Limb (tissue), 2 donors: ENCODE measurements at regions not wholly inside any gene's neighbourhood (a gene's known extent, or its start where the extent isn't known, plus 50 kb on each side); places are given as distances from the start of the nearest gene placed in this dataset.

Experiments used
- DNase-seq, 2 donors: peaks; one replicate each; pipeline ENCODE4 v3.0.0-alpha.2; 2016; ENCODE audit errors: extremely low spot score in 2 of 2

- no peak for DNase-seq
Observed at GRCh38 chr12:60997869-60998378, 1262.3 kb upstream of the USP15 start.

DNA sequence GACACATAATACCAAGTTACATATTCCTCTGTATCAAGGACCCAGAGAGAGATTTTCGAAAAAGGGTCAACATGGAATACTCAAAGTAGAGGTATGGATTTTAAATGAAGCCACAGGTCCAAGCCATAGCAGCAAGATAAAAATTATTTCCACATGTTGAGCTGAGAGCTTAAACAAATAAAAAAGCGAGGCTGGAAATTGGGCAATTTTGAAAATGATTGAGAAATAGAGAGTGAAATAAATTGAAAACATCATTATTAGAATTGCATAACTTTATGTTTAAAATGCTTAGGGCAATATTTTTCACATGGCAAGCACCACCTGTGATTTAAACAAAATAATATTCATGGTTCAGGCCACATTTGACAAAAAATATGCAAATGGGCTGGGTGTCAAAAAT is 1251.0 kb upstream of the USP15 start:
- no peak for DNase-seq

- DNase-seq: no peak
Observed at GRCh38 chr12:61011767-61012423, 1248.3 kb upstream of the USP15 start.

- DNase-seq: no peak
Observed at GRCh38 chr12:61018571-61018970, 1241.6 kb upstream of the USP15 start.

DNA sequence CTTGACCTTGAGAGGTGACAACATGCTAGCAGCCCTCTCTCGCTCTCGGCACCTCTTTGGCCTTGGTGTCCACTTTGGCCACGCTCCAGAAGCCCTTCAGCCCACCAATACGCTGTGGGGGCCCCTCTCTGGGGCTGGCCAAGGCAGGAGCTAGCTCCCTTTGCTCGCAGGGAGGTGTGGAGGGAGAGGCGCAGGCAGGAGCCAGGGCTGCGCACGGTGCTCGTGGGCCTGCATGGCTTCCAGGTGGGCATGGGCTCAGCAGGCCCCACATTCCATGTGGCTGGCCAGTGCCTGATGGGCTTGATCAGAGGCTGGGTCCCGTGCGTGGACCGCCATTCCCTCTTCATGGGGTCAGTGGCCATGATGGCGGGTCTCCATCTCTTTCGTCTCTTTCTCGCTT is 1237.0 kb upstream of the USP15 start:
- no peak for DNase-seq

DNA sequence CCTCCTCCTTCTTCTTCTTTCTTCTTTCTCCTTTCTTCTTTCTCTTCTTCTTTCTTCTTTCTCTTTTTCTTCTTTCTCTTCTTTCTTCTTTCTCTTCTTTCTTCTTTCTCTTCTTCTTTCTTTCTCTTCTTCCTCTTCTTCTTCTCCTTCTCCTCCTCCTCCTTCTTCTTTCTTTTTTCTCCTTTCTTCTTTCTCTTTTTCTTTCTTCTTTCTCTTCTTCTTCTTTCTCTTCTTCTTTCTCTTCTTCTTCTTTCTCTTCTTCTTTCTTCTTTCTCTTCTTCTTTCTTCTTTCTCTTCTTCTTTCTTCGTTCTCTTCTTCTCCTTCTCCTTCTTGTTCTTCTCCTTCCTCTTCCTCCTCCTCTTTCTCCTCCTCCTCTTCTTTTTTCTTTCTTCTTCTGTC is 1230.7 kb upstream of the USP15 start:
- no peak for DNase-seq

DNA sequence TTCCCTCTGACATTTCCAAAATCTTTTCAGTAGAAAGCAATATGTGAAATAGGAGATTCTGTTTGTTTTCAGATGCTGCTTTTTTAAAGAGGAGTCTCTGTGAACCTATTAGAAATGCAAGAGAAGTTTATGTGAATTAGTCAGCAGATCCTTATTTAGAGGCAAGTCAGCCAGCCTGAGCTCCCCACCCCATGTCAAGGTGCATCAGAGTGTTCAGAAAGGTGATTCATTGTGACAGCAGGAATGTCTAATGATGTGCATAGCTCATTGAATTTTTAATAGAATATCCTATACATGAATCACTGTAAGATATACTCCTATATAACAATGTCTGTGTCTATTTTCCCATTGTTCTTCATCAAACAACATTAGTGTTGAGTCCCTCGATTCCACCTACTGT is 1222.4 kb upstream of the USP15 start:
- DNase-seq: no peak

DNA sequence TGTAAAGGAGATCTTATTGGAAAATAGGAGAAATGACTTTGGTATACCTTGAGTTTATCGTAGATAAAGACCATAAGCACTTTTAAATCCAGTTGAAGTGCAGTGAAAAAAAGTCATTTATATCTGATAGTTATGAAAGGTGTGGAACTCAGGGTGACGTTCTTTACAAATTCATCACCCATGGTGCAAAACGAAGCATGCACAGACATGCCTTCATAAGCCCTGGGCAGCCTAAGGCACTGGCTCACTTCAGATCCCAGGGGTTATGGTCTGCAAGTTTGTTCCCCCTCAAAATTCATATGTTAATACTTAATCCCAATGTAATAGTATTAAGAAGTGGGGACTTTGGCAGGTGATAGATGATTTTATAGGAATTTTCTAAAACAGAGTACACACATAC is 1216.4 kb upstream of the USP15 start:
- DNase-seq: no peak

DNA sequence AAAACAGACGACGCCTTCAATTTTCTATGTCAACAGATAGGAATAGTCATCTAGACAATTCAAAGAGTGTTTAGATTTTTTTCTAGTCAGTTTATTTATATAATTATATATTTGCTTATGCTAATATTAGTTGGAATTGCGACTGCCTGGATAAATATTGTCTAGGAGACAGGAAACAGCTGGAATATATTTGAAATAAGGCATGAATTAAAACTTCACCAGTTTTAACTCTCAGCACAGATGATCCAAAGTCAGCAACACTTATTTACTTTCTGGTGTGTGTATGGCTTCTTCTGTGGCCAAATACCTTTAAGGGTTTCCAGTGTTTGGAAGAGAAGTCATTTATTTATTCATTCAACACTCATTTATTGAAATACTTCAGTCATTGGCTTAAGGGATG is 1215.4 kb upstream of the USP15 start:
- DNase-seq: no peak

GRCh38 chr12:61070640-61071414 is 1189.4 kb upstream of the USP15 start:
- no peak for DNase-seq

DNA sequence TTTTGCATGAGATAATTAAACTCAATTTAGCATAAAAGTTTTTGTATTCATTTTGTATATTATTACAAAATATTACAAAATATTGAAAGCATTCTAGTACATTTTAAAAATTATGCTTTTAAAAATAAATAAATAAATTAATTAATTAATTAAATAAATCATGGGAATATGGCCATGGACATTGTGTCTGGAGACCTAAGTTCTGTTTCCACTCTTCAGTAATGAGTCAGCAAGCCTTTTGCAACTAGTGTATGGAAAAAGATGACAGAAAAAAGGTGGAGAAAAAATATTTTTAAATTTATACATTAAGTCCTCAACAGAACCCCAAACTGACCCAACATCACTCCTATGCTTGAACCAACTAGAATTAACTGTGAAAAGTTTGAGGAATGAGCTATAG is 1187.5 kb upstream of the USP15 start:
- no peak for DNase-seq

- no peak for DNase-seq
Observed at GRCh38 chr12:61095111-61095510, 1165.1 kb upstream of the USP15 start.

DNA sequence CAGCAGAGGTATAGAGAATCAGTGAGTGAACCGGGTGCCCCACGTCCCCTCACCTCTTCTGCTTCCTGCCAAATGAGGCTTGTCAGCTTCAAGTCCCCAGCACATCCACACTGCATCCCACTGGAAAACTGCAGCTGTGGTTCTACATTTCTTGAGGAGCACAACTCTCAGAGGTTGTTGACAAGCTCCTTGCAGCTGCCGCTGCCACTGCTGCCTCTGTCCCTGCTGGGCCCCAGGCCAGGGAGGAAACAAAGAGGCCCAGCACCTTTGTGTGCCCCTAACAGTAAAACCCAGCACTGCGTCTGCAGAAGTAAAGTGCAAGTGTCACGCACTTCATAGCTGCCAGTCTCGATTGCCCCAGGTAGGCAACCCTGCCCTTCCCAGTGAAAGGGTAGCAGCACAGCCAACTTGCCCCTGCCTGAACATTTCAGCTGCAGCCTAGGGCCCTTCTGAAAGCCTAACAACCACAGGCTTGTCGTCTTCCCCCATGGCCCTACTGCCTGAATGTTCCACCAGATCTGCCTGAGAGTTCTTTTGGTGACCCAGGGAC is 1162.1 kb upstream of the USP15 start:
- DNase-seq: no peak

GRCh38 chr12:61107118-61107517 is 1153.1 kb upstream of the USP15 start:
- no peak for DNase-seq

GRCh38 chr12:61111218-61111617 is 1149.0 kb upstream of the USP15 start:
- DNase-seq: no peak

DNA sequence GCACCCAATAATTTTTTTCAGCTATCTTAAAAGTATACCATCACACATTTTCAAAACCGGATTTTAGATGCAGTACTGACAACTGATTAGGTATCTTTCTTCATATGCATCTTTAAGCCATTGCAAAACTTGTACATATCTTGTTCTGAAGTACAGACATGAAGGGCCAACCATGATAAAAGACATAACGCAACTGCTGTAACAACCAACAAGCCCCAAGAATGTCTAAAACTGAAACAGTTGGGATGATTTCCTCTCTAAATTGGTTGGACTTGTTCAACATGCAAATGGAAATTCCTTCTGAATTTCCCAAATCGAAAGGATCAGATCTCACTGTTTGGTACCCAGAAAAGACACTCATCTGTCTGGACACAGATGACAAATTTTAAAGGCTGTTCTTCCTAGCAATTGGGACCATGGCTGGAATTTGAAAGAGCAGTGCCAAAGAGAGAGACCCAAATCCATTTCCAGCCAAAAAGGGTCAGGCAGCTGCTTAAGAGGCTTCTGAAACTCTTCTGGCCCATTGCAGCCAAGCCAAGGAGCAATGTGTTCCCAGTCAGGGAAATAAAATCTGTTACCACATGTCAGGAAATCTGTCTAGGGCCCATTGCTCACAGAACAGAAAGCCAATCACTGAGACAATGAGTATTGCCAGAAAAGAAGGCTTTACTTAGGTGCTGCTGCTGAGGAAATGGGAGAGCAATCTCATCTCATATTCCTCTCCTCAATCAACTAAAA is 1122.4 kb upstream of the USP15 start:
- no peak for DNase-seq

DNA sequence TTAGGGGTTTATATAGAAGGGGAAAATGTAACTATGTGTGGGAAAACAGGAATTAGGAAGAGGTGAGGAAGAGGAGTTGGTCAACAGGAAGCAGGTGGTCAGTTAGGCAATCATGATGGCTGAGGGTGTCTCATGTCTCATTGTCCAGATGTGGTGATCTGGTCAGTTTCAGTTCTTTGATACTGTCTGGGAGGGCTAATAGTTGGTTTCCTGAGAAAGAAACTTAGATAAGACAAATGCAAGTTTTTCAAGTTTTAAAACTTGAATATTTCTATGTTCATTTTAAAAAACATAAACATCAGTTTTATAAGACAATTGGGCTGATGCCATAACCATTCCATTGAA is 1121.8 kb upstream of the USP15 start:
- DNase-seq: no peak

- DNase-seq: no peak
Observed at GRCh38 chr12:61161961-61162360, 1098.2 kb upstream of the USP15 start.

DNA sequence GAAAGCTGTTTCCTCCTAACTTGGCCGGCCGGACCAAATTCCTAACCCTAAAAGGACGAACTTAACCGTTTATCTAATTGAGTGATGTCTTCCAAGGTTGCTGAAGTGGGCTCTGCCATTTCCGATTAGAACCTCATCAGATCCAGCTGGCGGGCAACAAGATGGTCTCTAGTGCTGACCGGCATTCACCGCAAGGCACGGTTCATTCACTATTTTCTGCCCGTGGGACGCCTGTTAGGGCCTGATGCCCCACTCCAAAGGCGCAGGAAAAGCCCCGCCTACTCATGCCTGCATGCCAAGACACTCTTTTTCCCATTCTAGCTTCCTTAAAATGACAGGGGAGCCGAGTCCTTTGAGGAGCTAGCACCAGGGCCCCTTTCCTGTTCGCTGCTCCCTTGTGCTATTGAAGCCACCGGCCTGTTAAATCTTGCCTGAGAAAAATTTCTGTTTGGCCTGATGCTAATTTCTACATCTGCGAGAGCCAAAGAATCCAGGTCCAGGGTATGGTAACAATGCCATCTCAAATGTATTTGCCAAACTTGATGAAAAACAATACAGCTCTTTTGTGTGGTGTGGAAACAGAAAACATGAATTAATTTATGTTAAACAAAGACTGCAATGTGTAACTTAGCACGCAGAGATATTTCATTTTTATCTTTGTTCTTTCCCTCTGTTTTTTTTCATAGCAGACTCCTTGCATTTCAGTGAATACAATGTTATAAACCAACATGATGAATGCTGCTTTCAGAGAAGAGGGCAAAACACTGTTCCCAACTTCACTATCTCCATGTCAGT is 1071.2 kb upstream of the USP15 start:
- no peak for DNase-seq

DNA sequence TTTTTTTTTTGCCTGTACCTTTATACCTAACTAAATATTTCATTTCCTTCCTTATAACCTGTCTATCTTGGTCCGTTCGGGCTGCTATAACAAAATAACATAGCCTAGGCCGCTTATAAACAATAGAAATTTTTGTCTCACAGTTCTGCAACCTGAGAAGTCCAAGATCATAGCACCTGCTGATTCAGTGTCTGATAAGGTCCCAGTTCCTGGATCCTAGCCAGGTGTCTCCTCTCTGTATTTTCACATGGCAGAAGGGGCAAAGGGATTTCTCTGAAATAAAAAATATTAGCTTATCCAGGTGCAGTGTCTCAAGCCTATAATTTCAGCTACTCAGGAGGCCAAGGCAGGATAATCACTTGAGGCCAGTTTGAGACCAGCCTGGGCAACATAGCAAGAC is 1046.6 kb upstream of the USP15 start:
- DNase-seq: no peak

DNA sequence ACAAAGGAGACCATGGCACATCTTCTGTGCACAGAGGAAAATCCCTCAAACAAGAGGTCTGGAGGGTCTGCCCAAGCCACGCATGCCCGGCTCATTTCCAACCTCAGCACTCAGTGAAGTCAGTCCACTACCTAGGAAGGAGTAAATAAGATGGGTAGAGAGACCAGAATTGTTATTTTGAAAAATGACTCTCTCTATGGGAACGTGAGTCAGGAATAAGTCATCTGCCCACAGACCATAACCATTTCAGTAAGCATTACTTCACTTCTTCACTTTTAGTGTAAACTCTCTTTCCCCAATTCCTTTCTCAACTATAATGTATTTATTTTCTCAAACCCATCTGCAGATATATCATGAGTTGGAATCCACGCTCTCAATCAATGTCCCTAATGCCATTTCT is 1039.9 kb upstream of the USP15 start:
- DNase-seq: no peak
